GM12892 (cell line): ENCODE measurements at regions not wholly inside any gene's neighbourhood (a gene's known extent, or its start where the extent isn't known, plus 50 kb on each side); places are given as distances from the start of the nearest gene placed in this dataset.

Source experiments
- POLR2A ChIP-seq: IDR thresholded peaks from 2 replicates; pipeline ENCODE4 v1.6.1; 2011; ENCODE audit warnings: low read depth, low read length, control low read depth
- POLR2AphosphoS5 ChIP-seq: IDR thresholded peaks from 2 replicates; pipeline ENCODE4 v1.6.1; 2011; ENCODE audit warnings: low read depth, low read length, control low read depth
- TAF1 ChIP-seq: IDR thresholded peaks from 2 replicates; pipeline ENCODE4 v1.6.1; 2011; ENCODE audit warnings: low read depth, mild to moderate bottlenecking, control low read depth, low read length, borderline replicate concordance

GRCh38 chr12:45638386-45638785 lies 91.1 kb upstream of the ARID2 start:
- TF ChIP-seq POLR2AphosphoS5 (no peak), POLR2A (no peak), TAF1 (no peak)
